ENCODE measurements at regions not wholly inside any gene's neighbourhood (a gene's known extent, or its start where the extent isn't known, plus 50 kb on each side); places are given as distances from the start of the nearest gene placed in this dataset.

GRCh38 chr13:99123101-99124045 lies 77.3 kb upstream of the UBAC2 start:
- no peak for TF ChIP-seq CTCF (IDR thresholded peaks at IDR 0.05; ENCODE audit: poor library complexity)
- TF ChIP-seq EZH2 (IDR thresholded peaks at IDR 0.05; ENCODE audit: borderline replicate concordance), result no peak

Data from hepatocyte (in vitro differentiated cells).